A549 (cell line): ENCODE measurements at regions not wholly inside any gene's neighbourhood (a gene's known extent, or its start where the extent isn't known, plus 50 kb on each side); places are given as distances from the start of the nearest gene placed in this dataset.

Experiments used
- ATAC-seq, 2 experiments: fragments of 200-7000 bp in 1 of 2; fragments of >200 bp in 1 of 2; cut with Nextera tagmentation in 1 of 2; cut with Tn5 transposase in 1 of 2; 3 replicates each; pipeline versions ENCODE4 v1.8.0 to v1.9.1; 2018 to 2020; ENCODE audit warnings: mild to moderate bottlenecking in 1 of 2, moderate library complexity in 1 of 2
- CTCF ChIA-PET: fragments of 300-600 bp; sonication (Branson Sonifier 250); formaldehyde crosslinking; extraction: SDS; loops from one replicate; lab custom pipeline; 2021; ENCODE audit warnings: antibody characterized with exemption, inconsistent platforms; lab: Yijun Ruan, JAX
- POLR2A ChIA-PET: fragments of 350-600 bp; formaldehyde crosslinking; extraction: SDS; loops from one replicate; lab custom pipeline; 2021; ENCODE audit warnings: antibody characterized with exemption, inconsistent platforms; lab: Yijun Ruan, JAX
- DNase-seq, 2 experiments: peaks; one replicate each; pipeline versions ENCODE4 v3.0.0 to v3.0.0-alpha.2; 2011 to 2016; ENCODE audit warnings: low read depth in 1 of 2, low spot score in 1 of 2
- FAIRE-seq: peaks from 2 replicates; lab custom pipeline; 2011; peaks lifted over from hg19 to GRCh38; lab: Jason Lieb, UNC
- H3K27ac ChIP-seq, 2 experiments: fragments of >200 bp; sonication (Bioruptor Twin); formaldehyde crosslinking; 3 replicates each; pipeline ENCODE4 v1.5.1; 2016 to 2017
- H3K4me1 ChIP-seq: fragments of >200 bp; sonication (Bioruptor Twin); formaldehyde crosslinking; 3 replicates; pipeline ENCODE4 v1.6.1; 2016
- H3K4me2 ChIP-seq: fragments of >200 bp; sonication (Bioruptor Twin); formaldehyde crosslinking; 3 replicates; pipeline ENCODE4 v1.6.1; 2016
- H3K4me3 ChIP-seq: fragments of >200 bp; sonication (Bioruptor Twin); formaldehyde crosslinking; 3 replicates; pipeline ENCODE4 v1.5.1; 2016
- H3K9me3 ChIP-seq: fragments of >200 bp; sonication (Bioruptor Twin); formaldehyde crosslinking; 3 replicates; pipeline ENCODE4 v1.6.1; 2016
- CBX2 ChIP-seq: fragments of 200-600 bp; sonication (generic); IDR thresholded peaks from 2 replicates; pipeline ENCODE4 v1.6.1; 2016; ENCODE audit warnings: low read depth, mild to moderate bottlenecking, borderline replicate concordance
- CBX8 ChIP-seq: fragments of 200-600 bp; sonication (generic); IDR thresholded peaks from 2 replicates; pipeline ENCODE4 v1.6.1; 2016
- CEBPB ChIP-seq, 2 experiments: fragments of >200 bp in 1 of 2; sonication (Bioruptor Twin) in 1 of 2; formaldehyde crosslinking in 1 of 2; IDR thresholded peaks; 2 replicates each; pipeline ENCODE4 v1.6.1; 2012 to 2016
- ESRRA ChIP-seq: fragments of 150-350 bp; IDR thresholded peaks from 2 replicates; pipeline ENCODE4 v1.6.1; 2014; ENCODE audit warnings: mild to moderate bottlenecking, low read length, borderline replicate concordance
- FOSB ChIP-seq: fragments of 250-450 bp; sonication (Bioruptor Pico); IDR thresholded peaks from 2 replicates; pipeline ENCODE4 v1.5.0; 2020; ENCODE audit warnings: mild to moderate bottlenecking, moderate library complexity
- HEYL ChIP-seq: fragments of 250-450 bp; sonication (Bioruptor Pico); IDR thresholded peaks from 2 replicates; pipeline ENCODE4 v1.8.0; 2021; ENCODE audit warnings: mild to moderate bottlenecking, moderate library complexity
- HOXB5 ChIP-seq: fragments of 250-450 bp; sonication (Bioruptor Pico); IDR thresholded peaks from 2 replicates; pipeline ENCODE4 v1.5.0; 2020; ENCODE audit warnings: mild to moderate bottlenecking, moderate library complexity
- JUN ChIP-seq, 2 experiments: fragments of >200 bp; sonication (Bioruptor Twin); formaldehyde crosslinking; IDR thresholded peaks; 2 replicates in 1 of 2; 3 replicates in 1 of 2; pipeline ENCODE4 v1.6.1; 2016 to 2017
- KDM5A ChIP-seq: fragments of 200-600 bp; sonication (generic); IDR thresholded peaks from 2 replicates; pipeline ENCODE4 v1.6.1; 2016; ENCODE audit warnings: antibody characterized with exemption, mild to moderate bottlenecking
- MAZ ChIP-seq: fragments of 150-350 bp; IDR thresholded peaks from 2 replicates; pipeline ENCODE4 v1.6.1; 2014; ENCODE audit warnings: antibody characterized with exemption, low read depth, low read length, borderline replicate concordance
- PHF8 ChIP-seq: fragments of 200-600 bp; sonication (generic); IDR thresholded peaks from 2 replicates; pipeline ENCODE4 v1.6.1; 2016; ENCODE audit warnings: low read depth, mild to moderate bottlenecking, antibody characterized with exemption, moderate library complexity, borderline replicate concordance
- POLR2A ChIP-seq: IDR thresholded peaks from 2 replicates; pipeline ENCODE4 v1.6.1; 2012; ENCODE audit warnings: mild to moderate bottlenecking, low read length
- POLR2AphosphoS2 ChIP-seq: conservative IDR thresholded peaks from 2 replicates; pipeline ENCODE4 v1.6.1; 2012; ENCODE audit warnings: low read length, improper control_type of control experiment, inconsistent platforms
- RAD21 ChIP-seq, 2 experiments: fragments of >200 bp in 1 of 2; sonication (Bioruptor Twin) in 1 of 2; formaldehyde crosslinking in 1 of 2; IDR thresholded peaks in 1 of 2; conservative IDR thresholded peaks in 1 of 2; 2 replicates in 1 of 2; 3 replicates in 1 of 2; pipeline ENCODE4 v1.6.1; 2012 to 2018; ENCODE audit warnings: inconsistent platforms in 1 of 2
- RCOR1 ChIP-seq: fragments of 150-350 bp; IDR thresholded peaks from 2 replicates; pipeline ENCODE4 v1.6.1; 2014; ENCODE audit warnings: antibody characterized with exemption, low read length, low read depth
- SMC3 ChIP-seq: fragments of >200 bp; sonication (Bioruptor Twin); formaldehyde crosslinking; IDR thresholded peaks from 3 replicates; pipeline ENCODE4 v1.6.1; 2018; ENCODE audit warnings: inconsistent platforms
- SREBF2 ChIP-seq: fragments of 450-650 bp; IDR thresholded peaks from 2 replicates; pipeline ENCODE4 v1.6.1; 2014; ENCODE audit warnings: mild to moderate bottlenecking, moderate library complexity
- TFCP2L1 ChIP-seq: fragments of 250-450 bp; sonication (Bioruptor Pico); IDR thresholded peaks from 2 replicates; pipeline ENCODE4 v1.5.0; 2021; ENCODE audit warnings: mild to moderate bottlenecking
- ZC3H11A ChIP-seq: fragments of 450-650 bp; IDR thresholded peaks from 2 replicates; pipeline ENCODE4 v1.6.1; 2014; ENCODE audit warnings: antibody characterized with exemption, mild to moderate bottlenecking
- ZFP36 ChIP-seq: fragments of 450-650 bp; IDR thresholded peaks from 2 replicates; pipeline ENCODE4 v1.6.1; 2014; ENCODE audit warnings: borderline replicate concordance; ENCODE audit not compliant: partially characterized antibody
- ZSCAN20 ChIP-seq: fragments of 250-450 bp; sonication (Bioruptor Pico); IDR thresholded peaks from 2 replicates; pipeline ENCODE4 v1.8.0; 2022; ENCODE audit warnings: mild to moderate bottlenecking, moderate library complexity
- WGBS: methylation state at CpG from one replicate; pipeline ENCODE4 v1.1.6; 2017; ENCODE audit errors: missing lambda C conversion rate; 5-methylcytosine and 5-hydroxymethylcytosine counted together
- TF ChIP-seq, protein P1 (sequence below): fragments of >200 bp; sonication (Bioruptor Twin); formaldehyde crosslinking; IDR thresholded peaks from 2 replicates; pipeline ENCODE4 v1.6.1; 2016
- TF ChIP-seq, protein P2 (sequence below): fragments of 250-450 bp; sonication (Bioruptor Pico); IDR thresholded peaks from 2 replicates; pipeline ENCODE4 v1.5.0; 2021; ENCODE audit warnings: mild to moderate bottlenecking, moderate library complexity, borderline replicate concordance
- TF ChIP-seq, protein P3 (sequence below): IDR thresholded peaks from 2 replicates; pipeline ENCODE4 v1.6.1; 2012; ENCODE audit warnings: low read depth, borderline replicate concordance
- TF ChIP-seq, protein P4 (sequence below): fragments of 450-650 bp; IDR thresholded peaks from 2 replicates; pipeline ENCODE4 v1.6.1; 2014; ENCODE audit warnings: antibody characterized with exemption

DNA sequence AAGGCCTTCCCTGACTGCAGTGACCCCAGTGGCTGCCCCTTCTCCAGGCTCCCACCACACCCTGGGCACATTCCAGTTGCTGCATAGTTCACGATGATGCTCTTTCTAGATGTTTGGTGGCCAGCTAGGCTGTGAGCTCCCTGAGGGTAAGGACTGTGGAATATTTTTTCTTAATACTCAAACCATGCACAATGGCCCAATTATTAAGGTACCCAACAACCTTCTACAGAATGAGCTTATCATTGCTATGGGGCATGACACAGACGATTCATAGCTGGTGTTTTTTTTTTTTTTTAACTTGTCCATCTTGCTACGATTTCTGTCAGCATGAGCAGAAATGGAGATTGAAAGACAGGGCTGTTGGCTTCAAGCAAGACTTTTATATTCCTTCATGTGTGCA, 68.9 kb upstream of the CLDN14 start:
- POLR2A ChIA-PET, result no interaction called here
- ATAC-seq, result no peak
- CTCF ChIA-PET, result interaction anchor here (1.0 to 1.5 kb wide), 5 partner anchors 12 to 126 kb away, joined by 3 to 4 read pairs (median 3); no protein-coding TSS in a partner anchor
- Histone ChIP-seq H3K4me1 (no peaks in the 10 kb centered on the region), H3K4me2 (no peak overlapping the region), H3K4me3 (no peak overlapping the region), H3K27ac (no peak overlapping the region), H3K9me3 (no peaks in the 10 kb centered on the region)
- no peak for FAIRE-seq
- TF ChIP-seq ESRRA (no peak), CEBPB (IDR thresholded peaks at IDR 0.05) (no peak), RAD21 (conservative IDR thresholded peaks at IDR 0.05 in 1 of 2, IDR thresholded peaks at IDR 0.05 in 1 of 2) (no peak), ZSCAN20 (CRISPR knock-in tag) (no peak), KDM5A (no peak), POLR2AphosphoS2 (no peak), POLR2A (no peak), MAZ (no peak), HOXB5 (CRISPR knock-in tag) (no peak), FOSB (CRISPR knock-in tag) (no peak), RCOR1 (no peak), CBX8 (no peak), SREBF2 (no peak), PHF8 (no peak), CBX2 (no peak), SMC3 (no peak)
- TF ChIP-seq, protein P1, sequence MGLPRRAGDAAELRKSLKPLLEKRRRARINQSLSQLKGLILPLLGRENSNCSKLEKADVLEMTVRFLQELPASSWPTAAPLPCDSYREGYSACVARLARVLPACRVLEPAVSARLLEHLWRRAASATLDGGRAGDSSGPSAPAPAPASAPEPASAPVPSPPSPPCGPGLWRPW, result no peak
- TF ChIP-seq, protein P2, sequence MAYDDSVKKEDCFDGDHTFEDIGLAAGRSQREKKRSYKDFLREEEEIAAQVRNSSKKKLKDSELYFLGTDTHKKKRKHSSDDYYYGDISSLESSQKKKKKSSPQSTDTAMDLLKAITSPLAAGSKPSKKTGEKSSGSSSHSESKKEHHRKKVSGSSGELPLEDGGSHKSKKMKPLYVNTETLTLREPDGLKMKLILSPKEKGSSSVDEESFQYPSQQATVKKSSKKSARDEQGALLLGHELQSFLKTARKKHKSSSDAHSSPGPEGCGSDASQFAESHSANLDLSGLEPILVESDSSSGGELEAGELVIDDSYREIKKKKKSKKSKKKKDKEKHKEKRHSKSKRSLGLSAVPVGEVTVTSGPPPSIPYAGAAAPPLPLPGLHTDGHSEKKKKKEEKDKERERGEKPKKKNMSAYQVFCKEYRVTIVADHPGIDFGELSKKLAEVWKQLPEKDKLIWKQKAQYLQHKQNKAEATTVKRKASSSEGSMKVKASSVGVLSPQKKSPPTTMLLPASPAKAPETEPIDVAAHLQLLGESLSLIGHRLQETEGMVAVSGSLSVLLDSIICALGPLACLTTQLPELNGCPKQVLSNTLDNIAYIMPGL (CRISPR knock-in tag), result no peak
- TF ChIP-seq, protein P3, sequence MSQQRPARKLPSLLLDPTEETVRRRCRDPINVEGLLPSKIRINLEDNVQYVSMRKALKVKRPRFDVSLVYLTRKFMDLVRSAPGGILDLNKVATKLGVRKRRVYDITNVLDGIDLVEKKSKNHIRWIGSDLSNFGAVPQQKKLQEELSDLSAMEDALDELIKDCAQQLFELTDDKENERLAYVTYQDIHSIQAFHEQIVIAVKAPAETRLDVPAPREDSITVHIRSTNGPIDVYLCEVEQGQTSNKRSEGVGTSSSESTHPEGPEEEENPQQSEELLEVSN, result no peak
- TF ChIP-seq, protein P4, sequence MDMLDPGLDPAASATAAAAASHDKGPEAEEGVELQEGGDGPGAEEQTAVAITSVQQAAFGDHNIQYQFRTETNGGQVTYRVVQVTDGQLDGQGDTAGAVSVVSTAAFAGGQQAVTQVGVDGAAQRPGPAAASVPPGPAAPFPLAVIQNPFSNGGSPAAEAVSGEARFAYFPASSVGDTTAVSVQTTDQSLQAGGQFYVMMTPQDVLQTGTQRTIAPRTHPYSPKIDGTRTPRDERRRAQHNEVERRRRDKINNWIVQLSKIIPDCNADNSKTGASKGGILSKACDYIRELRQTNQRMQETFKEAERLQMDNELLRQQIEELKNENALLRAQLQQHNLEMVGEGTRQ, result no peak
- no peak for DNase-seq
- WGBS, result 25% methylated on average over 3 of the region's 3 CpGs

DNA sequence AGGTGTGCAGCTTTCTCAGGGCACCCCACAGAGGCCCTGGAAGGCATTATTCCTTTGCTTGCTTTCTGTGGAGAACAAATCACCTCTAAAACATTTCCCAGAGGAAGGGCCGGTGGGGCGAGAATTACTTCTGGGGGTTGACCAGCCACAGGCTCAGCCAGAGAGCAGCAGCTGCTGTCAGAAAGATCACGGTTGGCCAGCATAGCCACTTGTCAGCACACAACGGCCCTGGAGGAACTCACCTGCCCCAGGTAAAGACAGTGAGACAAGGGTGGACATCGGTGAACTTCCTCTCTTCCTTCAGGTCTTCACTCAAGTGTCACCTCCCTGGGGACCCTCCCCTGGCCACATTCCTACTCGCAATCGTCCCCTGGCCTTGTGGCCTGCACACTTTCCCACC, 69.5 kb upstream of the CLDN14 start:
- Histone ChIP-seq H3K4me1 (no peaks in the 10 kb centered on the region), H3K4me3 (no peak overlapping the region), H3K9me3 (no peaks in the 10 kb centered on the region), H3K4me2 (no peak overlapping the region), H3K27ac (no peak overlapping the region)
- no peak for DNase-seq
- no peak for FAIRE-seq
- POLR2A ChIA-PET, result no interaction called here
- CTCF ChIA-PET, result interaction anchor here (1.0 kb wide), 1 partner anchor 17 kb away, joined by 3 read pairs; no protein-coding TSS in a partner anchor
- no peak for ATAC-seq
- WGBS, result 64% methylated on average over 7 of the region's 7 CpGs
- TF ChIP-seq CBX8 (no peak), ZC3H11A (no peak)

DNA sequence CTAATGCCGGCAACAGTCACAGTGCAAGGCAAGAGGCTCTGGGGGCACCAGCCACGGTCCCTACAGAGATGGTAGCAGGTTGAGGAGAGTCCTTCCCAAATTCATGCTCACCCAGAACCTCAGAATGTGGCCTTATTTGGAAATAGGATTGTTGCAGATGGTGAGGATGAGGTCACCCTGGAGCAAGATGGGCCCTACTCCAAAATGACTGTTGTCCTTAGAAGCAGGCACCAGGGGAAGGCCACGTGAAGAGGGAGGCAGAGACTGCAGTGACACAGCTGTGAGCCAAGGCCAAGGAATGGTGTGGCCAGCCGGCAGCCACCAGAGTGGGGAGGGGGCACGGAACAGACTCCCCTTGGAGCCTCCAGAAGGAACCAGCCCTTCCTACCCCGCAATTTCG, 70.8 kb upstream of the CLDN14 start:
- no peak for DNase-seq
- no peak for FAIRE-seq
- no peaks in the 10 kb centered on the region for H3K9me3 ChIP-seq
- no peak for ATAC-seq
- no peak overlapping the region for H3K27ac ChIP-seq
- H3K4me1 ChIP-seq, result no peaks in the 10 kb centered on the region
- ChIA-PET POLR2A (no interaction called here), CTCF (interaction anchor here (1.3 kb wide), 1 partner anchor 13 kb away, joined by 3 read pairs; no protein-coding TSS in a partner anchor)
- H3K4me3 ChIP-seq, result no peak overlapping the region
- 53% methylated on average over 3 of the region's 7 CpGs for WGBS
- H3K4me2 ChIP-seq, result no peak overlapping the region
- TF ChIP-seq TFCP2L1 (CRISPR knock-in tag), result no peak
- TF ChIP-seq, protein P3, result no peak
- no peak for TF ChIP-seq RAD21 (conservative IDR thresholded peaks at IDR 0.05 in 1 of 2, IDR thresholded peaks at IDR 0.05 in 1 of 2)
- no peak for TF ChIP-seq PHF8
- TF ChIP-seq ZFP36, result no peak
- TF ChIP-seq HEYL (CRISPR knock-in tag), result no peak
- TF ChIP-seq JUN (IDR thresholded peaks at IDR 0.05), result no peak
- TF ChIP-seq, protein P4, result no peak
